CD4-positive, alpha-beta T cell treated with Interleukin-4 for 1 hour (primary cell): ENCODE measurements at regions not wholly inside any gene's neighbourhood (a gene's known extent, or its start where the extent isn't known, plus 50 kb on each side); places are given as distances from the start of the nearest gene placed in this dataset.

Source experiments
- DNase-seq, 2 donors: peaks; one replicate each; pipeline ENCODE4 v3.0.0-alpha.2; 2020 to 2022

- DNase-seq = no peak
Observed at GRCh38 chr17:15108992-15109391, 156.1 kb downstream of the PMP22 start.

GRCh38 chr17:15106540-15106939 is 158.6 kb downstream of the PMP22 start:
- DNase-seq = no peak

- DNase-seq = no peak
Observed at GRCh38 chr17:15103785-15104184, 161.3 kb downstream of the PMP22 start.

DNA sequence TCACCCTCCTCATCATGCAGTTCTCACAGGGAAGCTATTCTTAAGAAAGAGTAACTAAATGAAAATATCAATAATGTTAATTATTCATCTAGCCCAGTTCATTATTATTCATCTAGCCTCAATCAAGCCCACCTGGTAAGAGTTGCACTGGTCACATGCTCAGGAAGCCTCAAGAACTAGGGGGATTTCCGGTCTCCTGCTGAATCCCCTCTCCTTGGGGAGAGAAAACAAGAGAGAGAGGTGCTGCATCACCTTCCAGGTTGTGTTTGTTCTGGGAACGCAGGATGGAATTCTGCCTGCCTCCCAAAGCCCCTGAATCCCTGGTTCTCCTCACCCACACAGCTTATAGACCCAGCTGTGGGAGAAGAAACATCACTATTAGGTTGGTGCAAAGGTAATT is 164.0 kb downstream of the PMP22 start:
- no peak for DNase-seq

- DNase-seq = no peak
Observed at GRCh38 chr17:15096511-15096910, 168.6 kb downstream of the PMP22 start.

DNA sequence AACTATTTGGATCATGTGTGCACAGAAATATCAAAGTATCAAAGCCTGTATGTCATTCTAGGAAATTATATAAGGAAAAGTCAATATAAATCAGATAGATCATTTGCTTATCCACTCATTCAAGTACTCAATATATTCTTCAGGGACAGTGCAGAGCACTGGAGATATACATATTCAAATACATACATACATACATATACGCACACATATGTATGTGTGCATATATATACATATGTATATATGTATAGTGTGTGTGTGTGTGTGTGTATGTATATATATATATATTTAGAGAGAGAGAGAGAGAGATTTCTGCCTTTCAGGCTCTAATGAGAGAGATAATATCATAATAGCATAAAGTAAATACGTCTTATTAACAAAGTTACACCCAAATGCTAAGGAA is 169.2 kb downstream of the PMP22 start:
- DNase-seq = no peak

- DNase-seq = no peak
Observed at GRCh38 chr17:15092762-15093161, 172.4 kb downstream of the PMP22 start.

DNA sequence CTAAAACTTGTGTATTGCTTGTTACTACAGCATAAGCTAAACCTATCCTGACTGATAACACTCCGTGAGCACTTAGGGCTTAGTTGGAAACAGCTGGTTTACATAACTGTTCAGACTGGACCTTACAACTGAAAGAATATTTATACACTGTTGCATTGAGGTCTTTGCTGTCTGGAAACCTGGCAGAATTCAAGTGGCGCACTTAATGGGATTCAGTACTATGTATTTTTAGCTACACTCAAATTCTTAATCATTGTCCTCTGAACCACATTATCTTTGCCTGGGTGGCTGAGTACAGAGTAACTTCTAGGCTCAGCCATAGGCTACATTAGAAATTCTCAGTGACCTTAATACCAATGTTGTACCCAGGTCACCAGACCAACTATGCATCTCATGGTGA is 172.9 kb downstream of the PMP22 start:
- no peak for DNase-seq

DNA sequence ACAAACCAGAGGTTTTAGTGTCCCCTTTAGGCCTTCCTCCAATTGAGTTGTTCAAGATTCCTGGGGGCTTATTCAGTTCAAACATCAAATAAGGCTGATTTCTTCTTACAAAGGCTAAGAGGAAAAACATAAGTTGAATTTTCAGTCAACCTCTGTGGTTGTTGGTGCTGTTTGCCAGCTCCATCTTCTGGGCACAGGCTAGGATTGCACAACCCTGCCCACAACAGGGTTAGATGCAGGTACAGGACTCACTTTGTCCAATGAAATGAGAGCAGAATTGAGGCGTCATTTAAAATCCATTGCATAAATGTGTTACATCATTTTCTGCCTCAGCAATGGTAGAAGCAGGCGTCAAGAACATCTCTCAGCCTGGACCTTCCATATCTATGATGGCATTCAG is 173.3 kb downstream of the PMP22 start:
- DNase-seq = no peak

GRCh38 chr17:15090533-15090932 is 174.6 kb downstream of the PMP22 start:
- no peak for DNase-seq

DNA sequence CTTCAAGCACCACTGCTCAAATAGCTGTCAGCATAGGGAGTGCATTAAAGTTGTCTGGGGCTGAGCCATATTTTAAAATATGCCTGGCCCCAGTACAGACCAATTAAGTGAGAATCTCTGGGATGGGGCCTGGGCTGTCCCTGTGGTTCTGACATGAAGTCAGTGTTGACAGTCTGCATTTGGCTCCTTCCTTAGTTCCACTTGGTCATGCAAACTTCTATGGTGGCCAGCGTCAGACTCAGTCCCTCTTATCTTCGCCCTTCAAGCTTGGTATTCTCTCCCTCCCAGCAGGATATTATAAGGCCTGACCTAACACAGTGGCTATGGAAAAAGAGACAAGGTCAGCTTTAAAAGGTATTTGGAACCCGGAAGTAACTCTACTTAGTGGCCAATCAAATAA is 177.2 kb downstream of the PMP22 start:
- no peak for DNase-seq

- DNase-seq = no peak
Observed at GRCh38 chr17:15086776-15087295, 178.3 kb downstream of the PMP22 start.

GRCh38 chr17:15085890-15086677 is 179.0 kb downstream of the PMP22 start:
- no peak for DNase-seq

- no peak for DNase-seq
Observed at GRCh38 chr17:15083225-15083624, 181.9 kb downstream of the PMP22 start.

DNA sequence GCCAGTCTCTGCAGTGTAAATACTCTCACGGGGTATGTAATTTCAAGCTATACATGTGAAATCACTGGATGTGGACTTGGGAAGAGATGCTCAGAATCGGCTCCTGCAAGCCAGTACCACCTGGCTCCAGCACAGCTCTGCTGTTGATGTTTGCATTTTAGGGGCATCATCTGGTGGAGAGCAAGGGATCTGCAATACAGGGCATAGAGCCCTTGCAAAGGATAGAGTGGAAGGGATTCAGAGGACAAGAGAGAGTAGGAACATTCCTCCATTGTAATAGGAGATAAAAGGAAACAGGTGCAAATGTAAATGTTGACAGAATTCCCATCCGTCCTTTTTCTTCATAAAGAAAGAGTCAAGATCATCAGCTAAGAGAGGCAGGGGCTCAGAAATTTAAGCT is 184.1 kb downstream of the PMP22 start:
- DNase-seq = no peak

- DNase-seq = no peak
Observed at GRCh38 chr17:15078570-15078969, 186.6 kb downstream of the PMP22 start.

DNA sequence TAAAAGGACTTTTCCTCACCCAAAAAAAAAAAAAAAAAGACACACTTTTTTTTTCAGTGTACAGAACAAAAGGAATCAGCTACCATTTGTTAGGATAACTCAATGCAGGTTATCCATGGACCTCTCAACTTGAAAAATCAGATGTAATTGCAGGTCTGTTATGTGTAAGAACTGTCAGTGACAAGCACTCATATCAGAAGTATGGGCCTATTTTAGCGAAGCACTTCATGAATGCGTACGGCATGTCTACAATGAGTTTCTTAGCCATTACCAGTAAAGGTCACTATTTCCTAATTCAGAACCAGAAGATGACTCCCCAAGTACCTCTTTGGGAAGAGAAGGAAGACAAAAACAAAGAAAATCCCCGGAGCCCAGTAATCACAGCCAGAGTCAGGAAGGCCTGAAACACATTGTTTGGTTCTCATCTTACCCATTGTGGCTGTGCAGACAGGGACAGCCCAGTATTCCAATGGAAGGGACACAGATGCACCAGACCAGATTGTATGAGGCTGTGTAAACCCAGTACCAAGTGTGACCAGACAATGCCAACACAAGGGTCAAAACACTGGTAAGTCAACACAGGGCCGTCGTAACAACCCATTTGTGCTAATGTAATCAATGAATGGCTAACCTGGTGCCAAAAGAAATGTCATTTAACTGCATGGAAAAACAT is 188.0 kb downstream of the PMP22 start:
- DNase-seq = no peak

- no peak for DNase-seq
Observed at GRCh38 chr17:15051933-15052332, 213.2 kb downstream of the PMP22 start.

GRCh38 chr17:15049795-15050160 is 215.3 kb downstream of the PMP22 start:
- DNase-seq = no peak

- DNase-seq = no peak
Observed at GRCh38 chr17:15048933-15049794, 216.0 kb downstream of the PMP22 start.

- no peak for DNase-seq
Observed at GRCh38 chr17:15048381-15048780, 216.7 kb downstream of the PMP22 start.

DNA sequence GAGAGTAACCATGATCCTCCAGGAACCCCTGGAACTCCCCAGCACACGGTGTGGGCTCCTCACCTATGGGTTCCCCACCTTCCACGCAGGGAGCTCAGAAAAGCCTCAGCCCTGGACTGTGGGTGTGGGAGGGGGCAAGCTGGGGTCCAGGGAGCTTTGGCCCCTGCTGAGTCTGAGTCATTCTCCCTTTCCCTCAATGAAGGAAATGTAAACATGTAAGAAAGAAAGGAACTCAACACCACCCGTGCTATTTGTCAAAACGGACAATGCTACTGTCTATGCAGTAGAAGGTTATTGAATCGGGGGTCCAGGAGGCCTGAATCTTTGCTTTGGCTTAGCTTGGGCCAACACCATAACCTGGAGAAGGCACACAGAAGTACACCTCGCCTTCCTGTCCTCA is 222.8 kb downstream of the PMP22 start:
- no peak for DNase-seq

- no peak for DNase-seq
Observed at GRCh38 chr17:15039366-15039765, 225.8 kb downstream of the PMP22 start.

DNA sequence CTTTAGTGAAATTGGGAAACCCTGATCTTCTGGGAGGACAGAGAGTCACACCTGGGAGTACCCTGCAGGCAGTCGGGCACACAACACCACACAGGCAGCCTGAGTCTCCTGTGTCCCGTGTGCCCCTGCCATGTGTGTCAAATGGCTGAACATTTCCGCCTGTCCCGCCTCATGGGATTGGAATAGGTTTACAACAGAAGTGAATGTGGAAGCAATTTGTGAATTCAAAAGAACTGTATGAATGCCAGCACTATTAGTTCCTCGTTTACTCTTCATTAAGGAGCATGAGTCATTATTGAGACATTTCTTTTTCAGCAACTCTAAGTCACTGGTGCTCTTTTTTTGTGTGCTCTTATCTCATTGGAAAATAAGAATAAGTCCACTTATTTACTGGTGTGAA is 226.5 kb downstream of the PMP22 start:
- no peak for DNase-seq
